Activated CD4-positive, CD25-positive, alpha-beta regulatory T cell (primary cell): ENCODE measurements at regions not wholly inside any gene's neighbourhood (a gene's known extent, or its start where the extent isn't known, plus 50 kb on each side); places are given as distances from the start of the nearest gene placed in this dataset.

Source experiments
- DNase-seq, 4 experiments: peaks; one replicate each; lab custom pipeline; 2025; lab: John Stamatoyannopoulos, UW

- no peak for DNase-seq
Observed at GRCh38 chr2:30048636-30049175, 98.1 kb upstream of the YPEL5 start.

- no peak for DNase-seq
Observed at GRCh38 chr2:30055548-30055947, 91.3 kb upstream of the YPEL5 start.

- no peak for DNase-seq
Observed at GRCh38 chr2:30060562-30060961, 86.2 kb upstream of the YPEL5 start.

- no peak for DNase-seq
Observed at GRCh38 chr2:30068067-30068466, 78.7 kb upstream of the YPEL5 start.

- DNase-seq = peak in 3 of 4 experiments; percentile 5 to 12 (median 10)
Observed at GRCh38 chr2:30072250-30072842, 74.5 kb upstream of the YPEL5 start.

GRCh38 chr2:30073523-30073922, 73.3 kb upstream of the YPEL5 start:
- DNase-seq = no peak

GRCh38 chr2:30074023-30074422, 72.8 kb upstream of the YPEL5 start:
- DNase-seq = no peak

GRCh38 chr2:30078521-30078920, 68.3 kb upstream of the YPEL5 start:
- DNase-seq = no peak

GRCh38 chr2:30084915-30085314, 61.9 kb upstream of the YPEL5 start:
- no peak for DNase-seq

GRCh38 chr2:30089171-30089570, 57.6 kb upstream of the YPEL5 start:
- no peak for DNase-seq

GRCh38 chr2:30095402-30095801, 51.4 kb upstream of the YPEL5 start:
- DNase-seq = no peak

- DNase-seq = no peak
Observed at GRCh38 chr2:30096451-30096850, 50.4 kb upstream of the YPEL5 start.
